ENCODE measurements at regions not wholly inside any gene's neighbourhood (a gene's known extent, or its start where the extent isn't known, plus 50 kb on each side); places are given as distances from the start of the nearest gene placed in this dataset.

DNA sequence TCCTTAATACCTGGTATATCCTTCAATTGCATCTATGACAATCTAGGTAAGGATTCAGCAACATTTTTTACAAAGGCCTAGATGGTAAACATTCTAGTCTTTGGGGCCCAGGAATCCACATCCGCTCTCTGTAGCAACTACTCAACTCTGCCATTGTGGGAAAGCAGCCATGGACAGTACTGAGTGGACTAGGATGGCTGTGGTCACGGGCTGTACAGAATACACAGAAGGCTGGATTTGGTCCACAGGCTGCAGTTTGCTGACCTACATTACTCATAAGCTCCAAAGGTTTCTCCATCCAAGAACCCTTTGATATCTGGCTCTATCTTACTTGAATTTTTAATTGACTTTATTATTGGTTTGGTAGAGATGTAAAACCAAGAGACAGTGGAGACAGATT lies 418.3 kb upstream of the LRRTM1 start:
- TF ChIP-seq, protein P1, sequence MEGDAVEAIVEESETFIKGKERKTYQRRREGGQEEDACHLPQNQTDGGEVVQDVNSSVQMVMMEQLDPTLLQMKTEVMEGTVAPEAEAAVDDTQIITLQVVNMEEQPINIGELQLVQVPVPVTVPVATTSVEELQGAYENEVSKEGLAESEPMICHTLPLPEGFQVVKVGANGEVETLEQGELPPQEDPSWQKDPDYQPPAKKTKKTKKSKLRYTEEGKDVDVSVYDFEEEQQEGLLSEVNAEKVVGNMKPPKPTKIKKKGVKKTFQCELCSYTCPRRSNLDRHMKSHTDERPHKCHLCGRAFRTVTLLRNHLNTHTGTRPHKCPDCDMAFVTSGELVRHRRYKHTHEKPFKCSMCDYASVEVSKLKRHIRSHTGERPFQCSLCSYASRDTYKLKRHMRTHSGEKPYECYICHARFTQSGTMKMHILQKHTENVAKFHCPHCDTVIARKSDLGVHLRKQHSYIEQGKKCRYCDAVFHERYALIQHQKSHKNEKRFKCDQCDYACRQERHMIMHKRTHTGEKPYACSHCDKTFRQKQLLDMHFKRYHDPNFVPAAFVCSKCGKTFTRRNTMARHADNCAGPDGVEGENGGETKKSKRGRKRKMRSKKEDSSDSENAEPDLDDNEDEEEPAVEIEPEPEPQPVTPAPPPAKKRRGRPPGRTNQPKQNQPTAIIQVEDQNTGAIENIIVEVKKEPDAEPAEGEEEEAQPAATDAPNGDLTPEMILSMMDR (IDR thresholded peaks at IDR 0.05): no peak

DNA sequence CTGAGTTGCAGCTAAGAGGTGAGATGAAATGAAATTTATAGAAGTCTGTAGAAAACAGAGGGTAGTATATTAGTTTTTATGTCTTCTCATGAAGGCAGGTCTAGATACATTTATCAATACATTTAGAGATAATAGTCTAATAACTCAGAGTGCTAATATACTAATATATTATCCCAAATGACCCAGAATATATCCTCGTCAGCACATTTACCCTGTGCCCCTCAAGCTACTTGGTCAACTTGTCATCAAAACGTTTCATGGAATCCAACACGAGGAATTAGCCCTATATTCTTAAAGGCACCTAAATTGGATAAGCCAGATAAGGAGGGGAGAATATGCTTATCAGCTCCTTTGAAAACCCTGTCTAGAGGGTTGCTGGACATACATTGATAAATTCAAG lies 415.1 kb upstream of the LRRTM1 start:
- Mint-ChIP-seq H3K27me3 (ENCODE audit: low read depth) (peaks cover 2% of the 10 kb centered on the region), H3K4me1 (ENCODE audit: low read depth) (no peaks in the 10 kb centered on the region), H3K4me3 (ENCODE audit: unreplicated experiment) (no peak overlapping the region), H3K9me3 (ENCODE audit: low read depth) (no peaks in the 10 kb centered on the region), H3K36me3 (ENCODE audit: low read depth) (no peaks in the 10 kb centered on the region), H3K27ac (ENCODE audit: unreplicated experiment) (no peak overlapping the region)
- TF ChIP-seq, protein P1 (IDR thresholded peaks at IDR 0.05): no peak
- no peak for DNase-seq (ENCODE audit: low spot score)

More for the DNA sequence above, 418.3 kb upstream of the LRRTM1 start:
- Mint-ChIP-seq H3K4me3 (ENCODE audit: unreplicated experiment) (no peak overlapping the region), H3K36me3 (ENCODE audit: low read depth) (no peaks in the 10 kb centered on the region), H3K4me1 (ENCODE audit: low read depth) (no peaks in the 10 kb centered on the region), H3K9me3 (ENCODE audit: low read depth) (peaks cover 5% of the 10 kb centered on the region), H3K27ac (ENCODE audit: unreplicated experiment) (no peak overlapping the region), H3K27me3 (ENCODE audit: low read depth) (no peaks in the 10 kb centered on the region)
- DNase-seq (ENCODE audit: low spot score): no peak

DNA sequence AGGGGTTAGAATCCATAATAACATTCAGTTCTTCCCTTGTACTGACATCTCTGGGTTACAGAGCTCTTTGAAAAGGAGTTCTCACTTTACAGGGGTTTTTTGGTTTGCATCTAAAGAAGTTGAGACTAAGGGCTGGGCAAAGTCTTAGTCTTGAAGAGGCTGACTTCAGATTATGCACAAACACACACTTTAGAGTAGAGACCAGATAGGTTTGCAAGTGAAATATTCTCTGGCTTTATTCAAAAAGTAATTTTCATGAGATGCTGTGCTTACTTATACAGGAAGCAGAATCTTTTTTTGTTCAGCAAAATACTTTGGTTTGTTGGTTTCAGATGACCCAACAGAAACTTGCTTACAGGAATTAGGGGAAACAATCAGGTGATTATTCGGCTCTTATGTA lies 410.9 kb upstream of the LRRTM1 start:
- H3K4me3 Mint-ChIP-seq (ENCODE audit: unreplicated experiment): no peak overlapping the region
- DNase-seq (ENCODE audit: low spot score): no peak
- peaks cover 2% of the 10 kb centered on the region for H3K9me3 Mint-ChIP-seq (ENCODE audit: low read depth)
- H3K27me3 Mint-ChIP-seq (ENCODE audit: low read depth): peaks cover 2% of the 10 kb centered on the region
- H3K27ac Mint-ChIP-seq (ENCODE audit: unreplicated experiment): no peak overlapping the region
- H3K4me1 Mint-ChIP-seq (ENCODE audit: low read depth): no peaks in the 10 kb centered on the region
- TF ChIP-seq, protein P1 (IDR thresholded peaks at IDR 0.05): no peak
- no peaks in the 10 kb centered on the region for H3K36me3 Mint-ChIP-seq (ENCODE audit: low read depth)

DNA sequence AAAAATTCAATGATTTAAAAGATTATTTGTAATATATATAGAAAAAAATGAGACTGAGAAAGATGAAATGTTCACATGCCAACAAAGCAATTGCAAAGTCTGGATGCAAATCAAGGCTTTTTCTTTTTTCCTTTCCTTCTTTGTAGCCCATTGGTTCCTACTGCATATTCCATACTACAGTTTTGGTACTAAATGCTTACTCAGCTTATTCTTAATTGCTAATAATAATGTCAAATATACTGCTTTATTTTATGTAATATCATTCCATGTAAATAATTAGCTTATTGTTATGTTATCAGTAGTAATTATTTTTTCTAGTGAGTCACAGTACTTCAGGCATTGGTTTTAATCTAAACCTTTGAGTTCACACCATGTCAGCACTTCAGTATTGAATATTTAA lies 407.4 kb upstream of the LRRTM1 start:
- Mint-ChIP-seq H3K36me3 (ENCODE audit: low read depth) (no peaks in the 10 kb centered on the region), H3K27ac (ENCODE audit: unreplicated experiment) (no peak overlapping the region), H3K4me3 (ENCODE audit: unreplicated experiment) (no peak overlapping the region), H3K27me3 (ENCODE audit: low read depth) (peaks cover 2% of the 10 kb centered on the region), H3K9me3 (ENCODE audit: low read depth) (peaks cover 5% of the 10 kb centered on the region), H3K4me1 (ENCODE audit: low read depth) (no peaks in the 10 kb centered on the region)
- no peak for DNase-seq (ENCODE audit: low spot score)
- TF ChIP-seq, protein P1 (IDR thresholded peaks at IDR 0.05): no peak

DNA sequence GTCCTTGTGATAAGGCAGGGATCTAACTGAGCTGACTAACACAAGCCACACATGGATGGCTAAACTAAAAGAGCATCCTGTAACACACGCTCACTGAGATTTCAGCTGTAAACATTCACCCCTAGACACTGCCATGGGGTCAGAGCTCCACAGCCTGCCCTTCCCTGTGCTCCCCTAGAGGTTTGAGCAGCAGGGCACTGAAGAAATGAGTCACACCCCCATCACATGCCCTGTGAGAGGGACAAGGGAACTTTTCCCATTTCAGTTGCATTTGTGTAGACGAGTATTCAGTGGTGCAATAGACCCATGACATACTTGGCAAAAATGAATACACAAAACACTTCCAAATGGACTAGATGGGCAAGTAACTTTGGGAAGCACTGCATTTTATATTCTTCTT lies 402.4 kb upstream of the LRRTM1 start:
- no peaks in the 10 kb centered on the region for H3K36me3 Mint-ChIP-seq (ENCODE audit: low read depth)
- TF ChIP-seq, protein P1 (IDR thresholded peaks at IDR 0.05): no peak
- H3K27ac Mint-ChIP-seq (ENCODE audit: unreplicated experiment): no peak overlapping the region
- no peaks in the 10 kb centered on the region for H3K4me1 Mint-ChIP-seq (ENCODE audit: low read depth)
- no peaks in the 10 kb centered on the region for H3K27me3 Mint-ChIP-seq (ENCODE audit: low read depth)
- no peak for DNase-seq (ENCODE audit: low spot score)
- no peak overlapping the region for H3K4me3 Mint-ChIP-seq (ENCODE audit: unreplicated experiment)
- H3K9me3 Mint-ChIP-seq (ENCODE audit: low read depth): peaks cover 12% of the 10 kb centered on the region

Data from chondrocyte (in vitro differentiated cells).